Neural cell (in vitro differentiated cells): ENCODE measurements at regions not wholly inside any gene's neighbourhood (a gene's known extent, or its start where the extent isn't known, plus 50 kb on each side); places are given as distances from the start of the nearest gene placed in this dataset.

Source experiments
- H2AFZ ChIP-seq: fragments of 200-600, 300-800 bp; sonication (generic), shearing (Covaris generic); 2 replicates; pipeline ENCODE4 v1.6.0; 2014; ENCODE audit warnings: low read depth, mild to moderate bottlenecking, antibody characterized with exemption, low read length, moderate library complexity
- H3F3A ChIP-seq: fragments of 200-600 bp; shearing (Covaris generic); 2 replicates; pipeline ENCODE4 v1.6.1; 2016; ENCODE audit warnings: mild to moderate bottlenecking, moderate library complexity, mixed read lengths, antibody characterized with exemption, low read length; ENCODE audit not compliant: insufficient read depth, poor library complexity, severe bottlenecking
- H3K27ac ChIP-seq: fragments of 200-600, 300-800 bp; sonication (generic), shearing (Covaris generic); 2 replicates; pipeline ENCODE4 v1.5.1; 2014; ENCODE audit warnings: mild to moderate bottlenecking, low read length, moderate library complexity
- H3K27me3 ChIP-seq: fragments of 300-800, 200-600 bp; sonication (generic), shearing (Covaris generic); 2 replicates; pipeline ENCODE4 v1.6.0; 2014; ENCODE audit warnings: mild to moderate bottlenecking, low read depth, low read length, moderate library complexity; ENCODE audit not compliant: insufficient read depth
- H3K36me3 ChIP-seq: fragments of 300-800, 200-600 bp; sonication (generic), shearing (Covaris generic); 2 replicates; pipeline ENCODE4 v1.5.1; 2014; ENCODE audit warnings: mild to moderate bottlenecking, antibody characterized with exemption, low read length, moderate library complexity; ENCODE audit not compliant: insufficient read depth
- H3K4me2 ChIP-seq: fragments of 300-800, 200-600 bp; sonication (generic), shearing (Covaris generic); 2 replicates; pipeline ENCODE4 v1.6.0; 2014; ENCODE audit warnings: mild to moderate bottlenecking, low read length
- H3K4me3 ChIP-seq: fragments of 300-800, 200-600 bp; sonication (generic), shearing (Covaris generic); 2 replicates; pipeline ENCODE4 v1.5.1; 2014; ENCODE audit warnings: mild to moderate bottlenecking, low read length, moderate library complexity
- H3K79me2 ChIP-seq: fragments of 200-600 bp; shearing (Covaris generic); replicated peaks from 2 replicates; pipeline ENCODE4 v1.6.0; 2014; ENCODE audit warnings: mild to moderate bottlenecking, low read length, moderate library complexity; ENCODE audit not compliant: insufficient read depth
- H3K9ac ChIP-seq: fragments of 300-800, 200-600 bp; sonication (generic), shearing (Covaris generic); 2 replicates; pipeline ENCODE4 v1.6.1; 2016; ENCODE audit warnings: mild to moderate bottlenecking, low read length, mixed read lengths
- H3K9me2 ChIP-seq: fragments of 200-600 bp; shearing (Covaris generic); 2 replicates; pipeline ENCODE4 v1.6.1; 2016; ENCODE audit warnings: mild to moderate bottlenecking, low read length, mixed read lengths; ENCODE audit not compliant: insufficient read depth
- H3K9me3 ChIP-seq: fragments of 200-600, 300-800 bp; sonication (generic), shearing (Covaris generic); 2 replicates; pipeline ENCODE4 v1.6.1; 2016; ENCODE audit warnings: mild to moderate bottlenecking, mixed run types, low read length, moderate library complexity, mixed read lengths
- H4K20me1 ChIP-seq: fragments of 200-600 bp; shearing (Covaris generic); 2 replicates; pipeline ENCODE4 v1.6.1; 2016; ENCODE audit warnings: mild to moderate bottlenecking, mixed run types; ENCODE audit not compliant: insufficient read depth
- EP300 ChIP-seq: fragments of 450-650 bp; conservative IDR thresholded peaks from 2 replicates; pipeline ENCODE4 v1.6.1; 2014; ENCODE audit warnings: antibody characterized with exemption, mild to moderate bottlenecking, moderate library complexity; ENCODE audit not compliant: poor library complexity, severe bottlenecking
- EZH2 ChIP-seq: fragments of 200-600, 300-800 bp; shearing (Covaris generic), sonication (generic); IDR thresholded peaks from 2 replicates; pipeline ENCODE4 v1.6.1; 2014; ENCODE audit warnings: antibody characterized with exemption, low read length, borderline replicate concordance, mild to moderate bottlenecking; ENCODE audit not compliant: insufficient read depth, poor library complexity, severe bottlenecking
- MXI1 ChIP-seq: fragments of 450-650 bp; conservative IDR thresholded peaks from 2 replicates; pipeline ENCODE4 v1.6.1; 2014; ENCODE audit warnings: antibody characterized with exemption, mild to moderate bottlenecking; ENCODE audit not compliant: poor library complexity, severe bottlenecking
- POLR2AphosphoS5 ChIP-seq: IDR thresholded peaks from 2 replicates; pipeline ENCODE4 v1.6.1; 2012
- RAD21 ChIP-seq: fragments of 450-650 bp; conservative IDR thresholded peaks from 2 replicates; pipeline ENCODE4 v1.6.1; 2014; ENCODE audit warnings: antibody characterized with exemption, mild to moderate bottlenecking, moderate library complexity
- SMC3 ChIP-seq: fragments of 450-650 bp; conservative IDR thresholded peaks from 2 replicates; pipeline ENCODE4 v1.6.1; 2014; ENCODE audit warnings: antibody characterized with exemption, mild to moderate bottlenecking, moderate library complexity; ENCODE audit not compliant: poor library complexity
- TAF1 ChIP-seq: IDR thresholded peaks from 2 replicates; pipeline ENCODE4 v1.6.1; 2012; ENCODE audit warnings: low read depth
- TF ChIP-seq, protein P1 (sequence below): fragments of 450-650 bp; IDR thresholded peaks from 2 replicates; pipeline ENCODE4 v1.5.1; 2014; ENCODE audit warnings: antibody characterized with exemption, mild to moderate bottlenecking, moderate library complexity; ENCODE audit not compliant: poor library complexity, severe bottlenecking
- TF ChIP-seq, protein P2 (sequence below): IDR thresholded peaks from 2 replicates; pipeline ENCODE4 v1.6.1; 2012; ENCODE audit warnings: borderline replicate concordance

- Histone ChIP-seq H3K79me2 (no peaks in the 10 kb centered on the region), H3K9ac (no peak overlapping the region), H3K9me2 (no peaks in the 10 kb centered on the region)
Observed at GRCh38 chr4:148649652-148650331, 207.6 kb upstream of the NR3C2 start.

GRCh38 chr4:148643851-148644250 is 201.6 kb upstream of the NR3C2 start:
- H3K9me3 ChIP-seq: no peaks in the 10 kb centered on the region
- no peak overlapping the region for H3K4me2 ChIP-seq
- no peaks in the 10 kb centered on the region for H3K27me3 ChIP-seq
- no peaks in the 10 kb centered on the region for H3K79me2 ChIP-seq
- H4K20me1 ChIP-seq: no peaks in the 10 kb centered on the region
- H3K4me3 ChIP-seq: no peak overlapping the region
- H3K27ac ChIP-seq: no peak overlapping the region
- no peaks in the 10 kb centered on the region for H3F3A ChIP-seq
- no peak overlapping the region for H3K9ac ChIP-seq
- H3K9me2 ChIP-seq: no peaks in the 10 kb centered on the region
- no peak overlapping the region for H2AFZ ChIP-seq
- H3K36me3 ChIP-seq: no peaks in the 10 kb centered on the region
- TF ChIP-seq EZH2 (no peak), EP300 (no peak), TAF1 (no peak), POLR2AphosphoS5 (no peak), RAD21 (no peak), SMC3 (no peak), MXI1 (no peak)
- TF ChIP-seq, protein P1, sequence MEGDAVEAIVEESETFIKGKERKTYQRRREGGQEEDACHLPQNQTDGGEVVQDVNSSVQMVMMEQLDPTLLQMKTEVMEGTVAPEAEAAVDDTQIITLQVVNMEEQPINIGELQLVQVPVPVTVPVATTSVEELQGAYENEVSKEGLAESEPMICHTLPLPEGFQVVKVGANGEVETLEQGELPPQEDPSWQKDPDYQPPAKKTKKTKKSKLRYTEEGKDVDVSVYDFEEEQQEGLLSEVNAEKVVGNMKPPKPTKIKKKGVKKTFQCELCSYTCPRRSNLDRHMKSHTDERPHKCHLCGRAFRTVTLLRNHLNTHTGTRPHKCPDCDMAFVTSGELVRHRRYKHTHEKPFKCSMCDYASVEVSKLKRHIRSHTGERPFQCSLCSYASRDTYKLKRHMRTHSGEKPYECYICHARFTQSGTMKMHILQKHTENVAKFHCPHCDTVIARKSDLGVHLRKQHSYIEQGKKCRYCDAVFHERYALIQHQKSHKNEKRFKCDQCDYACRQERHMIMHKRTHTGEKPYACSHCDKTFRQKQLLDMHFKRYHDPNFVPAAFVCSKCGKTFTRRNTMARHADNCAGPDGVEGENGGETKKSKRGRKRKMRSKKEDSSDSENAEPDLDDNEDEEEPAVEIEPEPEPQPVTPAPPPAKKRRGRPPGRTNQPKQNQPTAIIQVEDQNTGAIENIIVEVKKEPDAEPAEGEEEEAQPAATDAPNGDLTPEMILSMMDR: no peak
- TF ChIP-seq, protein P2, sequence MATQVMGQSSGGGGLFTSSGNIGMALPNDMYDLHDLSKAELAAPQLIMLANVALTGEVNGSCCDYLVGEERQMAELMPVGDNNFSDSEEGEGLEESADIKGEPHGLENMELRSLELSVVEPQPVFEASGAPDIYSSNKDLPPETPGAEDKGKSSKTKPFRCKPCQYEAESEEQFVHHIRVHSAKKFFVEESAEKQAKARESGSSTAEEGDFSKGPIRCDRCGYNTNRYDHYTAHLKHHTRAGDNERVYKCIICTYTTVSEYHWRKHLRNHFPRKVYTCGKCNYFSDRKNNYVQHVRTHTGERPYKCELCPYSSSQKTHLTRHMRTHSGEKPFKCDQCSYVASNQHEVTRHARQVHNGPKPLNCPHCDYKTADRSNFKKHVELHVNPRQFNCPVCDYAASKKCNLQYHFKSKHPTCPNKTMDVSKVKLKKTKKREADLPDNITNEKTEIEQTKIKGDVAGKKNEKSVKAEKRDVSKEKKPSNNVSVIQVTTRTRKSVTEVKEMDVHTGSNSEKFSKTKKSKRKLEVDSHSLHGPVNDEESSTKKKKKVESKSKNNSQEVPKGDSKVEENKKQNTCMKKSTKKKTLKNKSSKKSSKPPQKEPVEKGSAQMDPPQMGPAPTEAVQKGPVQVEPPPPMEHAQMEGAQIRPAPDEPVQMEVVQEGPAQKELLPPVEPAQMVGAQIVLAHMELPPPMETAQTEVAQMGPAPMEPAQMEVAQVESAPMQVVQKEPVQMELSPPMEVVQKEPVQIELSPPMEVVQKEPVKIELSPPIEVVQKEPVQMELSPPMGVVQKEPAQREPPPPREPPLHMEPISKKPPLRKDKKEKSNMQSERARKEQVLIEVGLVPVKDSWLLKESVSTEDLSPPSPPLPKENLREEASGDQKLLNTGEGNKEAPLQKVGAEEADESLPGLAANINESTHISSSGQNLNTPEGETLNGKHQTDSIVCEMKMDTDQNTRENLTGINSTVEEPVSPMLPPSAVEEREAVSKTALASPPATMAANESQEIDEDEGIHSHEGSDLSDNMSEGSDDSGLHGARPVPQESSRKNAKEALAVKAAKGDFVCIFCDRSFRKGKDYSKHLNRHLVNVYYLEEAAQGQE: no peak

More at GRCh38 chr4:148649652-148650331, 207.6 kb upstream of the NR3C2 start:
- Histone ChIP-seq H3K36me3 (no peaks in the 10 kb centered on the region), H3K27me3 (no peaks in the 10 kb centered on the region), H4K20me1 (no peaks in the 10 kb centered on the region), H2AFZ (no peak overlapping the region), H3K4me2 (no peak overlapping the region), H3K27ac (no peak overlapping the region), H3K4me3 (no peak overlapping the region), H3K9me3 (no peaks in the 10 kb centered on the region), H3F3A (no peaks in the 10 kb centered on the region)
- TF ChIP-seq EP300 (no peak), SMC3 (no peak)
